ENCODE measurements at regions not wholly inside any gene's neighbourhood (a gene's known extent, or its start where the extent isn't known, plus 50 kb on each side); places are given as distances from the start of the nearest gene placed in this dataset.

GRCh38 chr11:116658876-116659535, 113.8 kb downstream of the BUD13 start (continued):
- TF ChIP-seq MXI1 (IDR thresholded peaks at IDR 0.05; ENCODE audit: low read depth, low read length) (no peak), CHD2 (IDR thresholded peaks at IDR 0.05; ENCODE audit: low read length, partially characterized antibody) (no peak), FOSL2 (IDR thresholded peaks at IDR 0.05; ENCODE audit: borderline replicate concordance, low read depth) (no peak), NFIC (IDR thresholded peaks at IDR 0.05; ENCODE audit: borderline replicate concordance) (no peak), RAD21 (IDR thresholded peaks at IDR 0.05; ENCODE audit: low read length) (no peak), TCF12 (IDR thresholded peaks at IDR 0.05) (no peak)

GRCh38 chr11:116657842-116658825, 114.7 kb downstream of the BUD13 start:
- Histone ChIP-seq H4K20me1 (ENCODE audit: insufficient read depth) (no peaks in the 10 kb centered on the region), H3K4me2 (no peak overlapping the region), H3K27me3 (ENCODE audit: insufficient read depth) (no peaks in the 10 kb centered on the region), H3K4me1 (ENCODE audit: control insufficient read depth in 1 of 2, insufficient read depth in 2 of 2, low read depth in 1 of 2, low read length in 1 of 2) (peaks cover 0 to 8% of the 10 kb centered on the region in 2 experiments; a peak in 1 of 4 replicates), H3K27ac (ENCODE audit: low read depth in 2 of 2, low read length in 1 of 2) (no peak overlapping the region), H3K36me3 (replicated peaks in 1 of 2; ENCODE audit: control insufficient read depth in 1 of 2, insufficient read depth in 2 of 2, low read length in 1 of 2) (no peaks in the 10 kb centered on the region), H3K9me3 (no peaks in the 10 kb centered on the region), H3K9ac (no peak overlapping the region), H2AFZ (ENCODE audit: low read depth) (no peak overlapping the region), H3F3A (replicated peaks; ENCODE audit: insufficient read depth) (no peaks in the 10 kb centered on the region), H3K79me2 (ENCODE audit: insufficient read depth) (no peaks in the 10 kb centered on the region), H3K4me3 (ENCODE audit: low read depth in 2 of 2, low read length in 1 of 2) (no peak overlapping the region), H3K9me2 (no peaks in the 10 kb centered on the region)
- WGBS (ENCODE audit: low lambda C conversion rate), result 42% methylated on average over 11 of the region's 11 CpGs
- DNase-seq, result peak; percentile 3
- no peak for TF ChIP-seq RXRA (IDR thresholded peaks at IDR 0.05; ENCODE audit: borderline replicate concordance, low read depth)
- TF ChIP-seq, protein P1, sequence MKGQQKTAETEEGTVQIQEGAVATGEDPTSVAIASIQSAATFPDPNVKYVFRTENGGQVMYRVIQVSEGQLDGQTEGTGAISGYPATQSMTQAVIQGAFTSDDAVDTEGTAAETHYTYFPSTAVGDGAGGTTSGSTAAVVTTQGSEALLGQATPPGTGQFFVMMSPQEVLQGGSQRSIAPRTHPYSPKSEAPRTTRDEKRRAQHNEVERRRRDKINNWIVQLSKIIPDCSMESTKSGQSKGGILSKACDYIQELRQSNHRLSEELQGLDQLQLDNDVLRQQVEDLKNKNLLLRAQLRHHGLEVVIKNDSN (IDR thresholded peaks at IDR 0.05; ENCODE audit: borderline replicate concordance, low read depth), result peak; percentile 62; the same call in 1 of the 2 replicates
- ChIA-PET POLR2A (no interaction called here), CTCF (no interaction called here)

DNA sequence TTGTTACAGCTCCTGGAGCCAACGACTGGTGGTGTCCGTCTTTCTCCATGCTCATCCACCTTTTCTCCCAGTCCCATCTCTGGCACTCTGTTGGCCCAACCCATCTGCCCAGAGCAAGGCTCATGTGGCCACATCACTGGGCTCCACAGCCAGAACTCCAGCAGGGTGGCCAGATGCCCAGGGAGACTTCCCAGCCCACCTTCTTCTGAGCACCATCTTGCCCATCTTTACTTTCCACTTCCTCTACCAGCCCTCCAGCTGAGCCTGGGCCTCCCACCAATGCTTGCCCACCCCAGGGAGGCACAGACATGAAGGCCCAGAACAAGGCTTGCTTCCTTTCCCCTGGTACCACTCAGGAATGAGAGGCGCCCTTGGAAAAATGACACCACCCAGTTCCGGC, 116.8 kb downstream of the BUD13 start:
- no peak for DNase-seq
- POLR2A ChIA-PET, result no interaction called here
- Histone ChIP-seq H2AFZ (ENCODE audit: low read depth) (no peak overlapping the region), H3K4me2 (no peak overlapping the region), H3K36me3 (replicated peaks in 1 of 2; ENCODE audit: control insufficient read depth in 1 of 2, insufficient read depth in 2 of 2, low read length in 1 of 2) (no peaks in the 10 kb centered on the region), H3K9ac (no peak overlapping the region), H3K27me3 (ENCODE audit: insufficient read depth) (no peaks in the 10 kb centered on the region), H3K9me3 (no peaks in the 10 kb centered on the region), H3K4me1 (ENCODE audit: control insufficient read depth in 1 of 2, insufficient read depth in 2 of 2, low read depth in 1 of 2, low read length in 1 of 2) (peaks cover 0 to 9% of the 10 kb centered on the region in 2 experiments; a peak in 1 of 4 replicates), H3K4me3 (ENCODE audit: low read depth in 2 of 2, low read length in 1 of 2) (no peak overlapping the region), H3K27ac (ENCODE audit: low read depth in 2 of 2, low read length in 1 of 2) (no peak overlapping the region), H3K79me2 (ENCODE audit: insufficient read depth) (no peaks in the 10 kb centered on the region), H3K9me2 (no peaks in the 10 kb centered on the region), H3F3A (replicated peaks; ENCODE audit: insufficient read depth) (no peaks in the 10 kb centered on the region), H4K20me1 (ENCODE audit: insufficient read depth) (no peaks in the 10 kb centered on the region)
- CTCF ChIA-PET, result no interaction called here
- TF ChIP-seq, protein P2, sequence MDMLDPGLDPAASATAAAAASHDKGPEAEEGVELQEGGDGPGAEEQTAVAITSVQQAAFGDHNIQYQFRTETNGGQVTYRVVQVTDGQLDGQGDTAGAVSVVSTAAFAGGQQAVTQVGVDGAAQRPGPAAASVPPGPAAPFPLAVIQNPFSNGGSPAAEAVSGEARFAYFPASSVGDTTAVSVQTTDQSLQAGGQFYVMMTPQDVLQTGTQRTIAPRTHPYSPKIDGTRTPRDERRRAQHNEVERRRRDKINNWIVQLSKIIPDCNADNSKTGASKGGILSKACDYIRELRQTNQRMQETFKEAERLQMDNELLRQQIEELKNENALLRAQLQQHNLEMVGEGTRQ (IDR thresholded peaks at IDR 0.05; ENCODE audit: borderline replicate concordance, low read depth, low read length), result no peak
- no peak for TF ChIP-seq RAD21 (IDR thresholded peaks at IDR 0.05; ENCODE audit: low read length)
- TF ChIP-seq, protein P3, sequence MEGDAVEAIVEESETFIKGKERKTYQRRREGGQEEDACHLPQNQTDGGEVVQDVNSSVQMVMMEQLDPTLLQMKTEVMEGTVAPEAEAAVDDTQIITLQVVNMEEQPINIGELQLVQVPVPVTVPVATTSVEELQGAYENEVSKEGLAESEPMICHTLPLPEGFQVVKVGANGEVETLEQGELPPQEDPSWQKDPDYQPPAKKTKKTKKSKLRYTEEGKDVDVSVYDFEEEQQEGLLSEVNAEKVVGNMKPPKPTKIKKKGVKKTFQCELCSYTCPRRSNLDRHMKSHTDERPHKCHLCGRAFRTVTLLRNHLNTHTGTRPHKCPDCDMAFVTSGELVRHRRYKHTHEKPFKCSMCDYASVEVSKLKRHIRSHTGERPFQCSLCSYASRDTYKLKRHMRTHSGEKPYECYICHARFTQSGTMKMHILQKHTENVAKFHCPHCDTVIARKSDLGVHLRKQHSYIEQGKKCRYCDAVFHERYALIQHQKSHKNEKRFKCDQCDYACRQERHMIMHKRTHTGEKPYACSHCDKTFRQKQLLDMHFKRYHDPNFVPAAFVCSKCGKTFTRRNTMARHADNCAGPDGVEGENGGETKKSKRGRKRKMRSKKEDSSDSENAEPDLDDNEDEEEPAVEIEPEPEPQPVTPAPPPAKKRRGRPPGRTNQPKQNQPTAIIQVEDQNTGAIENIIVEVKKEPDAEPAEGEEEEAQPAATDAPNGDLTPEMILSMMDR (IDR thresholded peaks at IDR 0.05), result no peak
- TF ChIP-seq JUND (IDR thresholded peaks at IDR 0.05), result no peak
- TF ChIP-seq ELF1 (IDR thresholded peaks at IDR 0.05), result no peak
- no peak for TF ChIP-seq FOXJ3 (CRISPR knock-in tag; IDR thresholded peaks at IDR 0.05)
- TF ChIP-seq MXI1 (IDR thresholded peaks at IDR 0.05; ENCODE audit: low read depth, low read length), result no peak
- no peak for TF ChIP-seq EZH2phosphoT487 (IDR thresholded peaks at IDR 0.05; ENCODE audit: borderline replicate concordance, low read depth)
- no peak for TF ChIP-seq FOXM1 (IDR thresholded peaks at IDR 0.05; ENCODE audit: low read depth)
- TF ChIP-seq FOSL2 (IDR thresholded peaks at IDR 0.05; ENCODE audit: borderline replicate concordance, low read depth), result no peak
- TF ChIP-seq GATA2 (CRISPR knock-in tag; IDR thresholded peaks at IDR 0.05), result no peak
- TF ChIP-seq MEF2A (IDR thresholded peaks at IDR 0.05; ENCODE audit: borderline replicate concordance, low read depth), result no peak
- no peak for TF ChIP-seq TCF12 (IDR thresholded peaks at IDR 0.05)
- no peak for TF ChIP-seq RCOR1 (IDR thresholded peaks at IDR 0.05; ENCODE audit: low read length)
- TF ChIP-seq MAX (IDR thresholded peaks at IDR 0.05; ENCODE audit: low read depth), result no peak
- TF ChIP-seq, protein P4, sequence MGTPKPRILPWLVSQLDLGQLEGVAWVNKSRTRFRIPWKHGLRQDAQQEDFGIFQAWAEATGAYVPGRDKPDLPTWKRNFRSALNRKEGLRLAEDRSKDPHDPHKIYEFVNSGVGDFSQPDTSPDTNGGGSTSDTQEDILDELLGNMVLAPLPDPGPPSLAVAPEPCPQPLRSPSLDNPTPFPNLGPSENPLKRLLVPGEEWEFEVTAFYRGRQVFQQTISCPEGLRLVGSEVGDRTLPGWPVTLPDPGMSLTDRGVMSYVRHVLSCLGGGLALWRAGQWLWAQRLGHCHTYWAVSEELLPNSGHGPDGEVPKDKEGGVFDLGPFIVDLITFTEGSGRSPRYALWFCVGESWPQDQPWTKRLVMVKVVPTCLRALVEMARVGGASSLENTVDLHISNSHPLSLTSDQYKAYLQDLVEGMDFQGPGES (IDR thresholded peaks at IDR 0.05; ENCODE audit: low read depth, low read length), result no peak
- WGBS (ENCODE audit: low lambda C conversion rate), result 27% methylated on average over 3 of the region's 4 CpGs

All from SK-N-SH (cell line).